ENCODE measurements at regions not wholly inside any gene's neighbourhood (a gene's known extent, or its start where the extent isn't known, plus 50 kb on each side); places are given as distances from the start of the nearest gene placed in this dataset.

DNA sequence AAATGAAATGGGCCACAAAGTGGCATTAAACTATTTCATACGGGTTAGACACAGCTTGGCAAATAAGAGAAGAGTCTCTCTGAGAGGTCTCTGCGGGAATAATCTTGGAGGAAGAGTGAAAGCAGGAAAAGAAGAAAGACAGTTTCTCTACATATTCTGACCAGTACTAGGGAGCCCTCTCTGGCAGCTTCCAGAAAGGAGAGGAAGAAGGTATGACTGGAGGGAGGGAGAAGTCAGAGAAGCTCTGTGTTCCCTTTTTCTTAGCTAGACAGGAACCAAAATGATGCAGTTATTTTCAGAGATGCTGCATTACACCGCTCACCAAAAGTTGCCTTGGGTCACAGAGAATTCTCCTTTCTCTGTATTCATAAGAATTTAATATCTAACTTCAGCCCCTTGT lies 382.1 kb downstream of the KCNA4 start:
- no peak for DNase-seq (ENCODE audit: low read depth, low spot score)
- Histone ChIP-seq H3K27me3 (ENCODE audit: insufficient read depth, insufficient read length) (no peaks in the 10 kb centered on the region), H3K36me3 (ENCODE audit: insufficient read depth, insufficient read length, low read length) (no peaks in the 10 kb centered on the region), H3K9me3 (ENCODE audit: insufficient read depth, low read length) (no peaks in the 10 kb centered on the region), H3K4me1 (ENCODE audit: insufficient read depth, insufficient read length) (no peaks in the 10 kb centered on the region), H3K9ac (ENCODE audit: insufficient read length, low read depth) (no peak overlapping the region), H3K4me3 (ENCODE audit: insufficient read length, low read depth) (no peak overlapping the region)
- TF ChIP-seq YY1 (IDR thresholded peaks at IDR 0.05; ENCODE audit: insufficient read depth, insufficient read length), result no peak
- TF ChIP-seq SUZ12 (IDR thresholded peaks at IDR 0.05; ENCODE audit: extremely low read depth, insufficient read depth, insufficient read length), result no peak
- TF ChIP-seq ZNF274 (IDR thresholded peaks at IDR 0.05; ENCODE audit: low read depth, low read length), result no peak

DNA sequence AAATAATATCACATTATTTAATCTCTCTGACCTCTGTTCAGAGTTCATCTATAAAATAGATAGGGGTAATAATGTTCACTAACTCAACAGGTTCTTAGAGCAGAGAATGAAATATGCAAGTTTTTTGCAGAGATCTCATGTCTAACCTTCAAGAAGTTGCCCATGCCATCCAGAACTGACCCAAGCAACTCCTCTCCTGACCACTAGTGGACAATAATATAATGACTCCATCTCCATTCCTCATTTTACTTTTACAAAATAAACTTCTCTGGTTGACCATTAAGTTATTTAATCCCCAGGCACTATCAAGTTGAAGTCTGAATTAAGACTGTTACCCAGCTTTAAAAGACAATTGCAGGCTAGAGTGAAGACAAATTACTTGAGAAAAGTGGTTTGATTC lies 382.6 kb downstream of the KCNA4 start:
- no peaks in the 10 kb centered on the region for H3K9me3 ChIP-seq (ENCODE audit: insufficient read depth, low read length)
- DNase-seq (ENCODE audit: low read depth, low spot score), result no peak
- no peaks in the 10 kb centered on the region for H3K4me1 ChIP-seq (ENCODE audit: insufficient read depth, insufficient read length)
- no peak overlapping the region for H3K4me3 ChIP-seq (ENCODE audit: insufficient read length, low read depth)
- no peak overlapping the region for H3K9ac ChIP-seq (ENCODE audit: insufficient read length, low read depth)
- TF ChIP-seq YY1 (IDR thresholded peaks at IDR 0.05; ENCODE audit: insufficient read depth, insufficient read length) (no peak), SUZ12 (IDR thresholded peaks at IDR 0.05; ENCODE audit: extremely low read depth, insufficient read depth, insufficient read length) (no peak), ZNF274 (IDR thresholded peaks at IDR 0.05; ENCODE audit: low read depth, low read length) (no peak)
- H3K27me3 ChIP-seq (ENCODE audit: insufficient read depth, insufficient read length), result no peaks in the 10 kb centered on the region
- H3K36me3 ChIP-seq (ENCODE audit: insufficient read depth, insufficient read length, low read length), result no peaks in the 10 kb centered on the region

DNA sequence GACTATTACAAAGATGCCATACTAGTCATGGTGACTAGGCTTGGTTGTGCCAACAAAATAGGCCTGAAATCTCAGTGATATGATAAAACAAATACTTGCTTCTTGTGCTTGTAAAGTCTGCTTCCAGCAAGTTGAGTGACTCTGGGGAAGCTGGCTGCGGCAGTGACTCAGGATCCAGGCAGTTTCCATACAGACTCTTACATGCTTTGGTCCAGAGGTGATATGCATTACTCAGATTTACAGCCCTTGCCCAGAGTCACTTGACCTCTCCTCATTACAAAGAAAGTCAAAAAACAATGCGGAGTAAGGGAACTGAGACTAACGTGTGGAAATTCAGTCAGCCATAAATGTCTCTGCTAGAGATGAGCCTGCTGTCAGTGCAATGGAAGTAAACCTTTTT lies 387.5 kb downstream of the KCNA4 start:
- Histone ChIP-seq H3K4me3 (ENCODE audit: insufficient read length, low read depth) (no peak overlapping the region), H3K36me3 (ENCODE audit: insufficient read depth, insufficient read length, low read length) (no peaks in the 10 kb centered on the region), H3K4me1 (ENCODE audit: insufficient read depth, insufficient read length) (no peaks in the 10 kb centered on the region), H3K9ac (ENCODE audit: insufficient read length, low read depth) (no peak overlapping the region), H3K9me3 (ENCODE audit: insufficient read depth, low read length) (no peaks in the 10 kb centered on the region), H3K27me3 (ENCODE audit: insufficient read depth, insufficient read length) (no peaks in the 10 kb centered on the region)
- no peak for DNase-seq (ENCODE audit: low read depth, low spot score)
- TF ChIP-seq ZNF274 (IDR thresholded peaks at IDR 0.05; ENCODE audit: low read depth, low read length) (no peak), SUZ12 (IDR thresholded peaks at IDR 0.05; ENCODE audit: extremely low read depth, insufficient read depth, insufficient read length) (no peak), YY1 (IDR thresholded peaks at IDR 0.05; ENCODE audit: insufficient read depth, insufficient read length) (no peak)

DNA sequence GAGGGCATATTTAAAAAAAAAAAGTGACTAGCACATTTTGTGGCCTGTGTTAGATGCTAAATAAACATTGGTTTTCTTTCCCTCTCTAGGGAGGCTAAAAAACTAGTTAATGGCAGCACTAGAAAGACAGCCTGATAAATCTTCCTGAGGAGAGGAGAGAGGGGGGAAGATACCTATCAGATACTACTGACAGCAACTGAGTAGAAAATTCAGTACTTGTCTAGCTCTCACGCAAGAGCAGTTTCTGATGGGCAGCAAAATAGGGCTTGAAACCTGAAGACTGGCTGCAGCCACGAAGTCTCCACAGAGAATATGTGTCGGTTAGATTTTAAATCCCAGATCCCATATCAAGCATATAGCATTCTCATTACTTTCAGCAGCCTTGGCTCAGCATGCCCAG lies 388.2 kb downstream of the KCNA4 start:
- no peak for DNase-seq (ENCODE audit: low read depth, low spot score)
- Histone ChIP-seq H3K27me3 (ENCODE audit: insufficient read depth, insufficient read length) (no peaks in the 10 kb centered on the region), H3K4me3 (ENCODE audit: insufficient read length, low read depth) (no peak overlapping the region), H3K9me3 (ENCODE audit: insufficient read depth, low read length) (no peaks in the 10 kb centered on the region), H3K36me3 (ENCODE audit: insufficient read depth, insufficient read length, low read length) (no peaks in the 10 kb centered on the region), H3K4me1 (ENCODE audit: insufficient read depth, insufficient read length) (no peaks in the 10 kb centered on the region), H3K9ac (ENCODE audit: insufficient read length, low read depth) (no peak overlapping the region)
- TF ChIP-seq ZNF274 (IDR thresholded peaks at IDR 0.05; ENCODE audit: low read depth, low read length) (no peak), SUZ12 (IDR thresholded peaks at IDR 0.05; ENCODE audit: extremely low read depth, insufficient read depth, insufficient read length) (no peak), YY1 (IDR thresholded peaks at IDR 0.05; ENCODE audit: insufficient read depth, insufficient read length) (no peak)

DNA sequence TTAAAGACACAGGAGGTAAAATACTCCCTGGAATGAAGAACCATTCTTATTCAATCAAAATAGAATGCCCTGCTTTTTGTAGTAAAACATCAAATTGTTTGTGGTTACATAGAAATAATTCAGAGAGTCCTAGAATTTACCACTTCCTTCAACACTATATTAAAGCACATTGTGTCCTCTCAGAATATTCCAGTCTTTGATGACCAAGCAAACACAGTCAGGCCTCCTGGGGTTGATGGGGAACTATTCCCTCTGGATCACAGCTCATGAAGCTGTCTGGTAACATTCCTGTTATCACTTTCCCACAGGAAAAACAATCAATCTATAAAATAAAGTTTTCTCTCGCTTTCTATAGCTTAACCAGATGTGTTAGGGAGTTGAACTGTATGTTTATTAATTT lies 389.3 kb downstream of the KCNA4 start:
- Histone ChIP-seq H3K4me3 (ENCODE audit: insufficient read length, low read depth) (no peak overlapping the region), H3K9ac (ENCODE audit: insufficient read length, low read depth) (no peak overlapping the region), H3K36me3 (ENCODE audit: insufficient read depth, insufficient read length, low read length) (no peaks in the 10 kb centered on the region), H3K27me3 (ENCODE audit: insufficient read depth, insufficient read length) (no peaks in the 10 kb centered on the region), H3K9me3 (ENCODE audit: insufficient read depth, low read length) (0 out of 2 replicates have a peak, but pooled peaks cover 1% of the 10 kb centered on the region), H3K4me1 (ENCODE audit: insufficient read depth, insufficient read length) (no peaks in the 10 kb centered on the region)
- TF ChIP-seq YY1 (IDR thresholded peaks at IDR 0.05; ENCODE audit: insufficient read depth, insufficient read length), result no peak
- DNase-seq (ENCODE audit: low read depth, low spot score), result no peak

DNA sequence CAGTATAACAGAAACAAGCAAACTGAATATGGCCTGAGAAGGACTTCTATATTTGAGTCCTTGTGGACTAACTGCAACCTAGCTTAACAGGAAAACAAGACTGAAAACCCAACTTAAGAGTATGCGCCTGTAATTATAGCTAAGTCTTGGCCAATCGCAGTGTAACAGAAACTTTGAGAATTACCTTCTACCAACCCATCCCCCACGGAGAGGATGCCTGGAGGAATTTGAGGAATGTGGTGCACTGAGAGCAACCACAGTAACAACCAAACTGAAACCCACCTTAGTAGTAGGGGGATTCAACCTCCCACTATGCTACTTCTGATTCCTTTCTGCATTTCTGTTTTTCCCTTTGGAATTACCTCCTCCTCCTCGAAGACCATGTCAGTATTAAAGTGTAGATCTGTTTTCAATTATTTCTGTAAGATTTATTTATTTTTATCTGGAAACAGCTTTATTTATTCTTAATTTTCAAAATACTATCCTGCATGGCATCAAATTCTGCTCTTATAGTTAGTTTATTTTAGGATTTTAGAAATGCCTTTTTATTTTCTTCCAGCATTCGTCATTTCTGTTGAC lies 393.6 kb downstream of the KCNA4 start:
- TF ChIP-seq SUZ12 (IDR thresholded peaks at IDR 0.05; ENCODE audit: extremely low read depth, insufficient read depth, insufficient read length) (no peak), ZNF274 (IDR thresholded peaks at IDR 0.05; ENCODE audit: low read depth, low read length) (no peak), YY1 (IDR thresholded peaks at IDR 0.05; ENCODE audit: insufficient read depth, insufficient read length) (no peak)
- no peaks in the 10 kb centered on the region for H3K36me3 ChIP-seq (ENCODE audit: insufficient read depth, insufficient read length, low read length)
- H3K4me1 ChIP-seq (ENCODE audit: insufficient read depth, insufficient read length), result no peaks in the 10 kb centered on the region
- no peak overlapping the region for H3K4me3 ChIP-seq (ENCODE audit: insufficient read length, low read depth)
- H3K27me3 ChIP-seq (ENCODE audit: insufficient read depth, insufficient read length), result no peaks in the 10 kb centered on the region
- peaks cover 10% of the 10 kb centered on the region; the same call in 1 of the 2 replicates for H3K9me3 ChIP-seq (ENCODE audit: insufficient read depth, low read length)
- no peak overlapping the region for H3K9ac ChIP-seq (ENCODE audit: insufficient read length, low read depth)
- DNase-seq (ENCODE audit: low read depth, low spot score), result peak; percentile 68

DNA sequence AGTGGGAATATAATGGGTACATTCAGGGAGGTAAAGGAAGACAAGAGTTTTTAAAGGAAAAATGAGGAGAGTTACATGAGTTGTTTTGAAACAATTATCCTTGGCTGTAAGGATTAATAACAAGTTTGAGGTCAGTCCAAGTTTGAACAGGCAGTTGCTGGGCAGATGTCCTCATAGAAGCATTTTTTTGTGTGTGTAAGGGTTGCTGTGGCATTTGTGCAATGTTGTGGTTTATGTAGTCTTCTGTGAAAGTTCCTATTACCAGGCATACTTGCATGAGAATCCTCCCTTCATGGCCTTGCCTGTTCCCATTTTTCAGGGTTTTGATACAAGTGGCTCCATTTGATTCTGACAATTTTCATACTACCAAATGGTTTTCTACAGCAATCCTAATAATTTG lies 400.2 kb downstream of the KCNA4 start:
- TF ChIP-seq YY1 (IDR thresholded peaks at IDR 0.05; ENCODE audit: insufficient read depth, insufficient read length) (no peak), SUZ12 (IDR thresholded peaks at IDR 0.05; ENCODE audit: extremely low read depth, insufficient read depth, insufficient read length) (no peak), ZNF274 (IDR thresholded peaks at IDR 0.05; ENCODE audit: low read depth, low read length) (no peak)
- H3K4me1 ChIP-seq (ENCODE audit: insufficient read depth, insufficient read length), result no peaks in the 10 kb centered on the region
- no peak overlapping the region for H3K4me3 ChIP-seq (ENCODE audit: insufficient read length, low read depth)
- no peaks in the 10 kb centered on the region for H3K36me3 ChIP-seq (ENCODE audit: insufficient read depth, insufficient read length, low read length)
- H3K9me3 ChIP-seq (ENCODE audit: insufficient read depth, low read length), result no peaks in the 10 kb centered on the region; the same call in 1 of the 2 replicates
- no peak for DNase-seq (ENCODE audit: low read depth, low spot score)
- H3K27me3 ChIP-seq (ENCODE audit: insufficient read depth, insufficient read length), result no peaks in the 10 kb centered on the region
- H3K9ac ChIP-seq (ENCODE audit: insufficient read length, low read depth), result no peak overlapping the region

Measured in NT2/D1 (cell line).